LNCaP clone FGC (cell line): ENCODE measurements at regions not wholly inside any gene's neighbourhood (a gene's known extent, or its start where the extent isn't known, plus 50 kb on each side); places are given as distances from the start of the nearest gene placed in this dataset.
A peak's percentile ranks its signal among the peaks of the same experiment; 100 is the strongest.
"Not testable (repeated sequence)": the region's sequence is repeated elsewhere in the genome, so short reads cannot be mapped to it uniquely, and the experiment has no call there.

ENCODE experiments used
- DNase-seq: peaks from one replicate; pipeline ENCODE4 v3.0.0-alpha.2; 2011; ENCODE audit warnings: low read depth
- H3K4me3 ChIP-seq: 2 replicates; pipeline ENCODE4 v1.5.1; 2011; ENCODE audit warnings: mild to moderate bottlenecking, low read depth, low read length, control low read depth
- TF ChIP-seq, protein P1 (sequence below): IDR thresholded peaks from 2 replicates; pipeline ENCODE4 v1.5.1; 2012; ENCODE audit warnings: mild to moderate bottlenecking; ENCODE audit not compliant: control insufficient read depth, insufficient read depth; ENCODE audit errors: extremely low read depth

DNA sequence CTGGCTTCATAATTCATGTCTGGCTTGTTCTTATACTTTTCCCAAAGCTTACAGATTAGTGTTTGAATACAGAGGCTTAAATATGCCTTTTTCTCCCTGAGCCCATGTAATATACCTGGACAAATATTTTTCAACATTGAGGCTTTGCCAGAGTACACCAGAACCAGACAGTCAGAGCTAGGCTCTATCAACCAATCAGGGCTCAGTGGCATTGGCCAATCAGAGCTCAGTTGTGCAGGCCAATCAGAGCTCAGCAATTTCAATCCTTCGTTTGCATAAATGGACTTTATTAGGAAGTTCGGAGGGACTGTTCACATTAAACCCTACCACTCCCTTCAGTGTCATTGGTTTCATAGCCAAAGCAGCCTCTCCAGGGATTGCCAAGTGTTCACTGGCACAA lies 51.2 kb upstream of the TMSB15B start:
- H3K4me3 ChIP-seq: no peak overlapping the region
- TF ChIP-seq, protein P1, sequence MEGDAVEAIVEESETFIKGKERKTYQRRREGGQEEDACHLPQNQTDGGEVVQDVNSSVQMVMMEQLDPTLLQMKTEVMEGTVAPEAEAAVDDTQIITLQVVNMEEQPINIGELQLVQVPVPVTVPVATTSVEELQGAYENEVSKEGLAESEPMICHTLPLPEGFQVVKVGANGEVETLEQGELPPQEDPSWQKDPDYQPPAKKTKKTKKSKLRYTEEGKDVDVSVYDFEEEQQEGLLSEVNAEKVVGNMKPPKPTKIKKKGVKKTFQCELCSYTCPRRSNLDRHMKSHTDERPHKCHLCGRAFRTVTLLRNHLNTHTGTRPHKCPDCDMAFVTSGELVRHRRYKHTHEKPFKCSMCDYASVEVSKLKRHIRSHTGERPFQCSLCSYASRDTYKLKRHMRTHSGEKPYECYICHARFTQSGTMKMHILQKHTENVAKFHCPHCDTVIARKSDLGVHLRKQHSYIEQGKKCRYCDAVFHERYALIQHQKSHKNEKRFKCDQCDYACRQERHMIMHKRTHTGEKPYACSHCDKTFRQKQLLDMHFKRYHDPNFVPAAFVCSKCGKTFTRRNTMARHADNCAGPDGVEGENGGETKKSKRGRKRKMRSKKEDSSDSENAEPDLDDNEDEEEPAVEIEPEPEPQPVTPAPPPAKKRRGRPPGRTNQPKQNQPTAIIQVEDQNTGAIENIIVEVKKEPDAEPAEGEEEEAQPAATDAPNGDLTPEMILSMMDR: no peak
- DNase-seq: no peak

DNA sequence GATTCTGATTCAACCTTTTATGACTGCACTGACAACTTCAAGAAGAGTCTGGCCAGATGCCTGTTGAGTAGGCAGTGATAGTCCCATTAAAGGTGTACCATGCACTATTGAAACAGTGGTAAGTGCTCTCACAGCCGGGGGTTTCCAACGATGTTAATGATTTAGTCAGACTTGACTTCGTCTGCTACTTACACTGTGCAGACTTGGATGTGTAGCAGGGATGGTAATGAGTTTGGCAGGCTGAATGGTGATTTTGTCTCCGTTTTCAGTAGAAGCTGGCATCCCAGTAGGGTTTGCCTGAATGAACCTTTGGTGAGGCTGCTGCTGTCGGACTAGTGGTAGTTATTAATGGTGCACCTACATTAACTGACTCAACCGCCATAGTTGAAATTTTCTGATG lies 52.0 kb upstream of the TMSB15B start:
- DNase-seq: no peak
- H3K4me3 ChIP-seq: no peak overlapping the region
- TF ChIP-seq, protein P1: no peak

DNA sequence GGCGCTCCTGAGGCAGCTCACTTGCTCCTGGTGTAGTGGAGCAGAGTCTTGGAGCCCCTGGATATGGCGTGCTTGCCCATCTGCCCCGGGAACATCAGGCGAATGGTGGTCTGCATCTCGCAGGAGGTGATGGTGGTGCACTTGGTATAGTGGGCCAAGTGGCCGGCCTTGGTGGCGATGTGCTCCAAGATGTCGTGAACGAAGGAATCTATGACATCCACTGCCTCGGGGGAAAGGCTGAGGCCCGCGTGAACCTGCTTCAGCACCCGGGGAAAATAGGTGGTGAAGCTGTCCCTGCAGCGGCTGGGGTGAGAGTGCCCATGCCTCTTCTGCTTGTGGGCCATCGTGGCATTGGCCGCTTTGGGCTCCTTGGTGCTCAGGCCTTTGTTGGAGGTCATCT lies 58.1 kb upstream of the TMSB15B start:
- TF ChIP-seq, protein P1: no peak
- no peak overlapping the region for H3K4me3 ChIP-seq
- DNase-seq: no peak

DNA sequence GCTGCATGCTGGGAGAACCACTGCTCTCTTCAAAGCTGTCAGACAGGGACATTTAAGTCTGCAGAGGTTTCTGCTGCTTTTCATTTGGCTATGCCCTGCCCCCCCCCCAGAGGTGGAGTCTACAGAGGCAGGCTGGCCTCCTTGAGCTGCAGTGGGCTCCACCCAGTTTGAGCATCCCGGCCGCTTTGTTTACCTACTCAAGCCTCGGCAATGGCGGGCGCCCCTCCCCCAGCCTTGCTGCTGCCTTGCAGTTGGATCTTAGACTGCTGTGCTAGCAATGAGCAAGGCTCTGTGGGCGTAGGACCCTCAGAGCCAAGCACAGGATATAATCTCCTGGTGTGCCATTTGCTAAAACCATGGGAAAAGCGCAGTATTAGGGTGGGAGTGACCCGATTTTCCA lies 59.8 kb upstream of the TMSB15B start:
- not testable (repeated sequence) for DNase-seq, H3K4me3 ChIP-seq

DNA sequence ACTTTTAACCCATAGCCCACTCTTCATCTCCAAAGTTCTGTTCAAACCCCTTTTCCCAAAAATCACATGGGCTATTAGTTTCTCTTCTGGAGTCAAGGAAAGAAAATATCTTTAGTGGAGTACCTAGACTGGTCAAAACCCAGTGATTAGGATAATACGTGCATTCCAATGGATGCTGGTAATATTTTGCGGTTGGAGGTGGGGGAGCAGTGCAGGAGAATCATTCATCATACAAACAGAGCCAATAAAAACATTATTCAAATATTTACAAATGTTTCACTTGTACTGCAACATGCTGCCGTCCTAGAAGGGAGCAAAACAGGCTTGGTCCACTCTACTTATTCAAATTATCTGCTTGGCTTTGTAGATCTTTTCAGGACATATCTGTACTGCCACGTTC lies 57.2 kb upstream of the RAB9B start:
- no peak overlapping the region for H3K4me3 ChIP-seq
- peak; percentile 2 for DNase-seq
- TF ChIP-seq, protein P1: no peak

DNA sequence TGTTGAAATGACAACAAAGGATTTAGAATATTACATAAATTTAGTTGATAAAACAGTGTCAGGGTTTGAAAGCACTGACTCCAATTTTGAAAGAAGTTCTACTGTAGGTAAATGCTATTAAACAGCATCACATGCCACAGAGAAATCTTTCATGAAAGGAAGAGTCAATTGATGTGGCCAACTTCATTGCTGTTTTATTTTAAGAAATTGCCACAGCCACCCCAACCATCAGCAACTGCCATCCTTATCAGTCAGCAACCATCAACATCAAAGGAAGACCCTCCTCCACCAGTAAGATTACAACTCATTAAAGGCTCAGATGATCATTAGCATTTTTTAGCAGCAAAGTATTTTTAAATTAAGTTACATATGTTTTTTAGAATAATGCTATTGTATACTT lies 54.6 kb upstream of the RAB9B start:
- TF ChIP-seq, protein P1: no peak
- H3K4me3 ChIP-seq: no peak overlapping the region
- DNase-seq: no peak

DNA sequence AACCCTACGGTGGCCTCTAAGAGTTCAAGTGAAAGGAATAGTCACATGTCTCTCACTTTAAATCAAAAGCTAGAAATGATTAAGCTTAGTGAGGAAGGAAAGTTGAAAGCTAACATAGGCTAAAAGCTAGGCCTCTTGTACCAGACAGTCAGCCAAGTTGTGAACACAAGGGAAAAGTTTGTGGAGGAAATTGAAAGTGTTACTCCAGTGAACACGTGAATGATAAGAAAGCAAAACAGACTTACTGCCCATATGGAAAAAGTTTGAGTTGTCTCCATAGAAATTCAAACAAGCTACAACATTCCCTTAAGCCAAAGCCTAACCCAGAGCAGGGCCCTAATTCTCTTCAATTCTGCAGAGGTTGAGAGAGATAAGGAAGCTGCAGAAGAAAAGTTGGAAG lies 51.5 kb upstream of the RAB9B start:
- H3K4me3 ChIP-seq: no peak overlapping the region
- DNase-seq: no peak
- TF ChIP-seq, protein P1: no peak

DNA sequence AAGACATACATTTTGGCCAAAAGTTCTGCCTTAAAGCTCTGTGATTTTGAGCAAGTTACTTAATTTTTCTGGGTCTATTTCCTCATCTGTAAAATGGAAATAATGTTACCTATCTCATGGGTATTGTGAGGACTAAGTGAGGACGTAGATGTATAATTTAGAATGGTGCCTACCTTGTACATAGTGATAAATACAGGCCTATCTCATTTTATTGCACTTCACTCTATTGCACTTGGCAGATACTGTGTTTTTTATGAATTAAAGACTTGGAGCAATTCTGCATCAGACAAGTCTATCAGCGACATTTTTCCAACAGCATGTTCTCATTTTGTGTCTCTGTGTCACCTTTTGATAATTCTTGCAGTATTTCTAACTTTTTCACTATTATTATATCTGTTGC lies 50.9 kb upstream of the RAB9B start:
- DNase-seq: no peak
- H3K4me3 ChIP-seq: no peak overlapping the region
- TF ChIP-seq, protein P1: no peak
